Left cardiac atrium (tissue), 4 donors: ENCODE measurements at regions not wholly inside any gene's neighbourhood (a gene's known extent, or its start where the extent isn't known, plus 50 kb on each side); places are given as distances from the start of the nearest gene placed in this dataset.

Experiments used
- ATAC-seq, 2 donors: fragments of 200-7000 bp; cut with Tn5 transposase; one replicate each; pipeline ENCODE4 v1.9.1; 2020; ENCODE audit warnings: mild to moderate bottlenecking in 2 of 2, moderate library complexity in 2 of 2
- DNase-seq: peaks from one replicate; pipeline ENCODE4 v3.0.0-alpha.2; 2020
- intact Hi-C, 2 donors: fragments of 100-400 bp; cut with DNase I; formaldehyde crosslinking; loops; one replicate each; pipeline versions ENCODE4 v1.14.1 to v1.15.1; 2022 to 2023
- donor health status: DM: no; HTN: yes; CAD: no.
- donor health status: DM: no; HTN: yes; CAD: no; lungs with severe emphysema.
- donor health status: DM: yes; HTN: yes; CAD: no.
- donor health status: Dilated cardiomyopathy.

DNA sequence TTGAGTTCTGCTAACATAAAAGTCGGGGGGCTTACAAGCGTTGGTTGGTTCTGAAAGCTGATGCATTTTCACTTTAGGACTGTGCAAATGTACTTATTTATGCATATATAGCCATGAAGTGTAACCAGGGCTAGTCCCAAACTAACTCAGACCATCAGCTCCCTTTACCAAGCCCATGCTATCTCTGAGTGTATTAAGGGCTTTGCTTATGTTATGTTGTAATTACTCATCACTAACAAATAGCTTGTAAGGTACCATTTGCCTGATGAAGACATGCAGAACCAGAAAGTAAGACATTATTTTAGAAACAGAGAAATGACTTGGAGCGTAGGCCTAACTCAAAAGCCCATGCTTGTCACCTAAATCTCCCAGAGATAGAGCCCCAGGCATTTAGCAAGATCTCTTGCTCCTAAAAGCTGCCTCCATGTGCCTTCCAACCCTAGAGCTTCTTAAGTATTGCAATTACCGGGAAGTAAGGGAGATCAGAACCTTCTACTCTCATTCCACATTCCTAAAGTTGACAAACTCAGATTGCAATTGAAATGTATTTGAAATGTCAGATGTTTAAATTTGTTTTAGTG, 362.9 kb upstream of the RBMS3 start:
- ATAC-seq (no peak), DNase-seq (no peak)
- intact Hi-C loops = loop anchor here in 1 of 2 donors (5.0 to 10.0 kb wide), 2 partner anchors 357 to 849 kb away; no protein-coding TSS in a partner anchor

GRCh38 chr3:28922376-28922775, 358.5 kb upstream of the RBMS3 start:
- intact Hi-C loops = no loop called here
- no peak for DNase-seq
- no peak for ATAC-seq

DNA sequence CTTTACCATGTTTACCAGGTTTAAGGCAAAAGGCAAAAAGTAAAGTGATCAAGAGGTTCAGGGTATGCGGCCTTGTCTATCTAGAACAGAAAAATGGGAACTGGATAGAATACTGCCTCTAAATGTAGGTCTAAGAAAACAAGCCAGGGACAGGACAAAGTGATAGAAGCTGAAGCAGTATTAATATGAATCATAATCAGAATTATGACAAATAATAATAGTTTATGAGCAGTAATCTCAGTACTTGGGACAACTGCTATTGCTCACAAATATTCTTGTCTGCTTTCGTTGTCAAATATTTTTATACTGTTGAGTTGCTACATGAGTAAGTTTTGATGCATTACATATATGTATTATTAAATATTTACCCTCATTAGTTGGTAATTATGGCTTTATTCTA, 356.9 kb upstream of the RBMS3 start:
- intact Hi-C loops = no loop called here
- no peak for ATAC-seq
- no peak for DNase-seq

GRCh38 chr3:28924744-28925360, 356.0 kb upstream of the RBMS3 start:
- intact Hi-C loops = no loop called here
- DNase-seq (no peak), ATAC-seq (no peak)

DNA sequence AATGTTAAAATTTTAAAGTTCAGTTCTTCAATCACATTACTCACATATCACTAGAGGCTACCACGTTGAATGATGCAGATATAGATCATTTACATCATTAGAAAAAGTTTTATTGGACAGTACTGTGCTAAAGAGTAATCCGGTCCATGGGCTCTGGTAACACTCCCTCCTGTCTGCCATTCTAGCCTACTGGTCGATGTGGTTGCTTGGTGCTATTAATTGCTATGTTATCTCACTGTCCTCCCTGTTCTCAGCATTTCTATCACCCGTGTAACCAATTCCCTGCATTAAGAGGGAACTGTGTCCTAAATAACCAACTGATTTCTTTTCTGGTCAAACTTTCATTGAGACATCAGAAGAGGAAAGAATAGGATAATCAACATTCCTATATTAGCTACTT, 347.5 kb upstream of the RBMS3 start:
- ATAC-seq (no peak), DNase-seq (no peak)

GRCh38 chr3:28934126-28934813, 346.6 kb upstream of the RBMS3 start:
- no peak for DNase-seq
- intact Hi-C loops = no loop called here
- peak in 1 of 2 donors; percentile 15 for ATAC-seq

More for the DNA sequence above, 347.5 kb upstream of the RBMS3 start:
- intact Hi-C loops = no loop called here

DNA sequence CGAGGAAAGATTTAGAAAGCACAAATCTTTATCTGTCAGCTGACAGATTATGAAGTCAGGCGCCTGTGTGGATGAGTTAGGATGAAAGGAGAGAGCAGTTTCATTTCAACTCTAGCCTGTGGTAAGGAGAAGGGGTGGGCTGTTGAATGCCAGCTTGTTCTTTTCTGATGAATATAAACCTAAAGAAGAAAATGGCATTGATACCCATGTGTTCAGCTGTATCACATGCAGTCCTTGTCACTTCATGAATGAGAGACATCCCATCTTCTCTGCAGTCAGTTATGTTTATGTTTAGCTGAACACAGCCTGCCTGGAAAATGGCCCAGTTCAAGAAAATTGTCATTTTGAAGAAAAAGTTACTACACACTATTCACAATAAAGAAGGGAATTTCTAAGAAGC, 345.7 kb upstream of the RBMS3 start:
- intact Hi-C loops = no loop called here
- no peak for DNase-seq
- no peak for ATAC-seq

DNA sequence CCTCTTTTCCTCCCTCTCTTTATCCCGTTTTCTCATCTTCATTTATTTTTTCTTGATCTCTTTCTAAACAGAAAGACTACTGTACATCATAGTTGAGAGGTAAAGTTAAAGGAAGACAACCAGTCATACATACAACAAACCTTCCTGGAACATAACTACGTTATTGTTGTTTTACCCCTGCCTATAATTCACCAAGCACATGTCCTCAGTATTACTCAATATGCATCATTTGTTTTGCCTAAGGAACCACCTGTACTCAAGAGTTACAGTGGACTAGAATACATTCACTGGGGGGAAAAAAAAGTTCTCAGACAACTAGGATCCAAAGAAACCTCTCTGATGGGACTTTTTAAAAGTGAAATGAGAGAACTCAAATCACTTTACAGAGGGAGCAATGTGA, 344.7 kb upstream of the RBMS3 start:
- intact Hi-C loops = no loop called here
- DNase-seq = no peak
- ATAC-seq = no peak

- DNase-seq (no peak), ATAC-seq (peak; percentile 12 to 41)
- intact Hi-C loops = no loop called here
These were observed 340.3 kb upstream of the RBMS3 start for GRCh38 chr3:28940530-28940929.

DNA sequence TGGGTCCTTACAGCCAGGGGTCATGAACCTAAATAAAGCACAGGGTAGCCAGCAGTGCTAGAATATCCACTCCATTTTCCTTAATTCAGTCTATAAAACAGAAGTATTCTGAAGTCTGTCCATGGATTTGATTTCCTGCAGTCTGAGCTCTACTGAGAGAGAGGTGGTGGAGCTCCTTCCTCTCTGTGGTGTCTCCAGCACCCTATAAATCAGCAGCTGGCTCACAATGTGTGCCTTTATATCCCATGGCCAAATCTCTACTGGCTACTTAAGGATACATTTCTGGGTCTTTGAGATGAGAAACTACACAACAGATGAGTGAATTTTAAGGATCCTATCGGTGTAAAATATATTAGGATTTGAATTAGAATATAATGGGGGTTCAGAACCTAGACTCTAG, 339.9 kb upstream of the RBMS3 start:
- intact Hi-C loops = no loop called here
- ATAC-seq = no peak
- no peak for DNase-seq

DNA sequence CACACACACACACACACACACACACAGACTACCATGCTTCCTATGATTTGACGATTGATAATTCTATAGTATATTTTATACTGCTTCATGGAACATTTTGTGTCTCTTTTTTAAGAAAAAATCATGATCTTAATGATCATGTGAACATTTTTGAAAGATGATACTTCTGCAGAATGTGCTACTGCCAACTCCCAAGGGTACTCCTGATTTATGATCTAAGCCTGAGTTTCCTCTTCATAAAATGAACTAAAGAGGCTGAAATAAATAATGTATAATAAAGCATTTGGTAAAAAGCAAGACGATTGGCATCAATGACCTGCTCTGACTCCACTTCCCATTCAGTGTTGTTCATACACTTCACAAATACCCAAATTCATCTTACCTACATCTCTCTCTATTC, 333.8 kb upstream of the RBMS3 start:
- ATAC-seq (no peak), DNase-seq (no peak)
- intact Hi-C loops = no loop called here

DNA sequence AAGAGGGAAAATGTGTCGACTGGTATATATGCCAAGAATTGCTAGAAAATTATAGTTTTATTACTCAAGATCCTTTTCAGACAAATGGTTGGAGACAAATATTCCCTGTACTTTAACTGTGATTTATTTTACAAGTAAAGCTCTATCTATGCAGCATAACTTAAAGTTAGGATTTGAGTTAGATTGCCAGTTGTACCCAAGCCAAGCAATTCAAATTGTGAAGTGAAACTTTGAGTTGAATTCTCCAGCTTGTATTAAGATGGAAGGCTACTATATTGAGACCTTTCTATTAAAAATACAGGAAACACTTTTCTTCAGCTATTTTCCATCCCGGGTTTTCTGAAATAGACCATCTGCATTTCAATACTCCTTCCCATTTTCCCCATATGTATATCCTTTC, 333.1 kb upstream of the RBMS3 start:
- intact Hi-C loops = no loop called here
- DNase-seq (no peak), ATAC-seq (no peak)

- DNase-seq (no peak), ATAC-seq (peak in 1 of 2 donors; percentile 47)
- intact Hi-C loops = no loop called here
These were observed 332.2 kb upstream of the RBMS3 start for GRCh38 chr3:28948685-28949084.

DNA sequence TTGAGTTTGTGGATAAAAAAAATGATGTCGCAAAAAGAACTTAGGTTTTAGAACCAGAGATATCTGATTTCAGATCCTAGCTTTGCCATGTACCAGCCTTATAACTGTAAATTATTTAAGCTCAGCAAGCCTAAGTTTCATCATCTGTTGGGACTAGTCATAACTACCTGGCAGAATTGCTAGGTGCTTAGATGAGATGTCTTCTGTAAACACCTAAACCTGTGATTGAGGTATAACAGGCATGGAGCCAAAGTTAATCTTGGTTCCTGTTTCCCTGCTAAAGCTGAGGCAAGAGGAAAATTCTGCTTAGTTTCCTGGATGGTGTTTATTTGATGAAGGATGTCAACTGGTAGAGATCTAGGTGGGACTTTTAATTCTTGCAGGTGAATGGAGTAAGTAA, 331.3 kb upstream of the RBMS3 start:
- intact Hi-C loops = no loop called here
- no peak for DNase-seq
- no peak for ATAC-seq

DNA sequence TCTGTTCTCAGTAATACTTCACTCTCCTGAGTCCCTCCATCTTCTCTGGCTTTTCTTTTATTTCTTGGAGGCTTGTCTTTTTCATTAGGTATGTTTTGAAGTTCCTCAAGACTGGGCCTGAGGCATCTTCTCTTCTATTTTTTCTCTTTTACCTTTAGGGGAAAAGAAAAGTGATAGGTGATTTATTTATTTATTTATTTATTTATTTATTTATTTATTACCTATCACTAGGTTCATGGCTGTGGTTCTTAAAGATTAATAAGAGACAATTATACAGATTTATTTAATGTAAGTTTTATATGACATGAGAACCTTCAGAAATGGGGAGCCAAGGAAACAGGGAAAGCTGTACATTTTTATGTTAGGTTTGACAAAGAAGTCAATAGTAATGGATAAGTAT, 330.3 kb upstream of the RBMS3 start:
- ATAC-seq (no peak), DNase-seq (no peak)
- intact Hi-C loops = no loop called here

DNA sequence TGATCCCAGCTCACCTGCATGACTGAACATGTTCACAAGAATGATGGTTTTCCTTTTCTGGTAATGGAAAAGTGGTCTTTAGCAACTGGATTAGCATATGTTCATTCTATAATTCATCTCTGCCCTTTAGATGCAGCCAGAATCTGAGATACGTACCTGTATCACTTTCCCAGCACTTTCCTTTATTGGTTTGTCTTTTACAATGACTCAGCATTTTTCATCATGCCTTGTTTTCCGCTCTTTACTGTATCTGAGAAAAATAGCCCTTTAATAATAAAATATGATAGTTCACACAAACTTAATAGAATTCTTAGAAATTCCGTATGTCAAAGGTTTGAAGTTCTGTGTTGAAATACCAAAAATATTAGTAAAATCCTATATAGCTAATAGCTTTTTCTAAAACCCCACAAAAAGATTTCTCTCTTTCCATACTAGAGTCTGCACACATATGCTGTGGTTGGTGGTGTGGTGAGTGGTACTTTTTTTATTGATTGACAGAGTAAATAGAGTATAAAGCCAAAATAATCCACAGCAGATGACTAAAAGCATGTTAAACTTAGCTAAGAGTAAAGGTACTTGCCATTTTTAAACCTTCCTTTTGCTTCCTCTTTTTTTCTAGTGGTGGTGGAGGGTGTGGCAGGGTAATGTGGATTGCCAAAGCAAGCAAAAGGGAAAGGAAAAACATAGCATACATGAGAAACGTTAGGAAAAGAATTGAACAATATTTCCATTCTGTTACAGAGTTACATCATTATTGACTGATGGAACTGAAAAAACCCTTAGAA, 328.9 kb upstream of the RBMS3 start:
- DNase-seq = no peak
- ATAC-seq = no peak
- intact Hi-C loops = no loop called here

GRCh38 chr3:28958656-28959055, 322.2 kb upstream of the RBMS3 start:
- ATAC-seq (no peak), DNase-seq (no peak)
- intact Hi-C loops = no loop called here

GRCh38 chr3:28971156-28971555, 309.7 kb upstream of the RBMS3 start:
- DNase-seq = no peak

DNA sequence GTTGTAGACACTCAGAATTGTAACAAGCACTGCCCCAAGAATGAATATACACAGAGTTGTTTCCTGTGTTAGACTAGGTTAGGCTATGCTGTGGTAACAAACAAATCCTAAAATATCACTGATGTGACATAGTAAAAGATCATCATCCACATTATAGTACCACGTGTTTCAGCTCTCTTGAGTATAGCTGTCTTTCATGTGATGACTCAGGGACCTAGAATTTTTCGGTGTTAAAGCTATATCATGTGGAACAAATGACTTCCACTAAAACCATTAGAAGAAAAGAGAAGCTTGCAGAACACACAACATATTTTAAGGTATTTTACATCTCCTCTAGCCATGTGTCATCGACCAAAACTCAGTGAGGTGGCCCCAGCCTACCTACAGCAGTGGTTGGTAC, 307.9 kb upstream of the RBMS3 start:
- DNase-seq (no peak), ATAC-seq (no peak)

More at GRCh38 chr3:28971156-28971555, 309.7 kb upstream of the RBMS3 start:
- intact Hi-C loops = no loop called here
- no peak for ATAC-seq

DNA sequence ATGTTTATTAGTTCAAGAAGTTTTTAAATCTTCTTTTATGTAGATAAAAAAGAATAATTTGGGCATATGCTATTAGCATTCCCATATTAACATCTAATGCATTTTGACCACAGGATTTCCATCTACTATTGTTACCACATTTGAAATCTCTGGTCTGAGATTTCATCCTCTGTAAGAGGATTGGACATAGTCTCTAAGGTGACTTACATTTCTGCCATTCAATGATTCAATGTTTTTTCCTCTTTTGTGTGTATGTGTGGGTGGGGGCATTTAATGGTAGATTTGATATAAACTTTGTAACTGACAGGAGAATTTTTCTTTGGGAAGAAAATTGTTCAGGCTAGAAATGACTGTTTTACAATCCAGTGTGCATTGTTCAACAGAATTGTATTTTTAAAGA, 307.3 kb upstream of the RBMS3 start:
- no peak for ATAC-seq
- intact Hi-C loops = no loop called here

More for the DNA sequence above, 307.9 kb upstream of the RBMS3 start:
- intact Hi-C loops = no loop called here

More for the DNA sequence above, 307.3 kb upstream of the RBMS3 start:
- DNase-seq = no peak
